Glutamatergic neuron (in vitro differentiated cells): ENCODE measurements at regions not wholly inside any gene's neighbourhood (a gene's known extent, or its start where the extent isn't known, plus 50 kb on each side); places are given as distances from the start of the nearest gene placed in this dataset.

Experiments
- DNase-seq: peaks from one replicate; pipeline ENCODE4 v3.0.0; 2022
- H3K27ac Mint-ChIP-seq: one replicate; pipeline ENCODE4 v1.8.0; 2020; ENCODE audit warnings: mild to moderate bottlenecking, mixed read lengths, inconsistent platforms; ENCODE audit not compliant: unreplicated experiment
- H3K27me3 Mint-ChIP-seq: one replicate; pipeline ENCODE4 v1.8.0; 2020; ENCODE audit warnings: mild to moderate bottlenecking, moderate library complexity, mixed read lengths, inconsistent platforms; ENCODE audit not compliant: unreplicated experiment
- H3K36me3 Mint-ChIP-seq: one replicate; pipeline ENCODE4 v1.8.0; 2020; ENCODE audit warnings: mild to moderate bottlenecking, mixed read lengths, inconsistent platforms; ENCODE audit not compliant: unreplicated experiment
- H3K4me1 Mint-ChIP-seq: one replicate; pipeline ENCODE4 v1.8.0; 2020; ENCODE audit warnings: mild to moderate bottlenecking, low read depth, mixed read lengths, inconsistent platforms; ENCODE audit not compliant: unreplicated experiment
- H3K4me3 Mint-ChIP-seq: one replicate; pipeline ENCODE4 v1.8.0; 2020; ENCODE audit warnings: mild to moderate bottlenecking, mixed read lengths, inconsistent platforms; ENCODE audit not compliant: unreplicated experiment
- H3K9me3 Mint-ChIP-seq: one replicate; pipeline ENCODE4 v1.8.0; 2020; ENCODE audit warnings: mild to moderate bottlenecking, moderate library complexity, mixed read lengths, inconsistent platforms; ENCODE audit not compliant: unreplicated experiment
- TF ChIP-seq, protein P1 (sequence below): fragments of 200-600 bp; sonication (generic); IDR thresholded peaks from one replicate; pipeline ENCODE4 v1.5.0; 2021; ENCODE audit not compliant: partially characterized antibody, unreplicated experiment

DNA sequence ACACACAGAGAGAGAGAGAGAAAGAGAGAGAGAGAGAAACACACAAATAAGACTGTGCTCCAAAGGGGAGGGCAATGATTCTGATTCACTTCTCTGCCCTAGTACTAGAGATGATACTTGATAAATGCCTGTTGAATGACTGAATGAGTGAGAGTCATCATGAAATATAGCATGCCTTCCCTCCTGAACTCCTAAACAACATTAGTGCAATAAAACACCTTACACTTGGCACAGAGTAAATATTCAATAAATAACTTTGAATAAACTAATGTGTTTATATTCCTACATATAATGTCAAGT, 511.2 kb upstream of the RAG2 start:
- Mint-ChIP-seq H3K27ac (peak overlapping the region; percentile 30), H3K4me1 (peaks cover 22% of the 10 kb centered on the region), H3K36me3 (no peaks in the 10 kb centered on the region), H3K27me3 (peaks cover 2% of the 10 kb centered on the region), H3K9me3 (peaks cover 11% of the 10 kb centered on the region), H3K4me3 (no peak overlapping the region)
- no peak for DNase-seq
- TF ChIP-seq, protein P1, sequence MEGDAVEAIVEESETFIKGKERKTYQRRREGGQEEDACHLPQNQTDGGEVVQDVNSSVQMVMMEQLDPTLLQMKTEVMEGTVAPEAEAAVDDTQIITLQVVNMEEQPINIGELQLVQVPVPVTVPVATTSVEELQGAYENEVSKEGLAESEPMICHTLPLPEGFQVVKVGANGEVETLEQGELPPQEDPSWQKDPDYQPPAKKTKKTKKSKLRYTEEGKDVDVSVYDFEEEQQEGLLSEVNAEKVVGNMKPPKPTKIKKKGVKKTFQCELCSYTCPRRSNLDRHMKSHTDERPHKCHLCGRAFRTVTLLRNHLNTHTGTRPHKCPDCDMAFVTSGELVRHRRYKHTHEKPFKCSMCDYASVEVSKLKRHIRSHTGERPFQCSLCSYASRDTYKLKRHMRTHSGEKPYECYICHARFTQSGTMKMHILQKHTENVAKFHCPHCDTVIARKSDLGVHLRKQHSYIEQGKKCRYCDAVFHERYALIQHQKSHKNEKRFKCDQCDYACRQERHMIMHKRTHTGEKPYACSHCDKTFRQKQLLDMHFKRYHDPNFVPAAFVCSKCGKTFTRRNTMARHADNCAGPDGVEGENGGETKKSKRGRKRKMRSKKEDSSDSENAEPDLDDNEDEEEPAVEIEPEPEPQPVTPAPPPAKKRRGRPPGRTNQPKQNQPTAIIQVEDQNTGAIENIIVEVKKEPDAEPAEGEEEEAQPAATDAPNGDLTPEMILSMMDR: no peak

- TF ChIP-seq, protein P1: no peak
- Mint-ChIP-seq H3K9me3 (peaks cover 11% of the 10 kb centered on the region), H3K27ac (peak overlapping the region; percentile 30), H3K4me3 (no peak overlapping the region), H3K36me3 (no peaks in the 10 kb centered on the region), H3K27me3 (peaks cover 2% of the 10 kb centered on the region), H3K4me1 (peaks cover 17% of the 10 kb centered on the region)
- peak; percentile 19 for DNase-seq
Measured at GRCh38 chr11:37108436-37109285, 510.6 kb upstream of the RAG2 start.

DNA sequence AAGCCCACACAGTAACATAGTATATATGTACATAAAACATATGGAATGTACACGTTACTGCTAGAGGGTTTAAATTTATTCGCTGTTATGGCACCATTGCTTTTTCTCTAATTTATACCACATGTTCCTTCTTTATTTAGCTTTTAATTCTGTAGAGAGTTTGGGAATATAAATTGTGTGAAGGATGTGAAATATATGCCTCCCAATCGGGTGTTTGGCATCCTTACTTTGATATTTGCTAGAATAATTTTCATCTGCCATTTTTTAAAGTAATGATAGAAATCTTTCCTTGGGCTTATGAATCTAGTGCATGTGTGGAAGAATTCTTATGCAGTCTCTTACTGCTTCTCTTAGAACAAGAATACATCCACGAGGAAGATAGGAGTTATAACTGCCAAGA, 509.8 kb upstream of the RAG2 start:
- TF ChIP-seq, protein P1: no peak
- peaks cover 2% of the 10 kb centered on the region for H3K27me3 Mint-ChIP-seq
- no peaks in the 10 kb centered on the region for H3K36me3 Mint-ChIP-seq
- no peak overlapping the region for H3K4me3 Mint-ChIP-seq
- peaks cover 17% of the 10 kb centered on the region for H3K4me1 Mint-ChIP-seq
- no peak for DNase-seq
- peaks cover 11% of the 10 kb centered on the region for H3K9me3 Mint-ChIP-seq
- no peak overlapping the region for H3K27ac Mint-ChIP-seq

DNA sequence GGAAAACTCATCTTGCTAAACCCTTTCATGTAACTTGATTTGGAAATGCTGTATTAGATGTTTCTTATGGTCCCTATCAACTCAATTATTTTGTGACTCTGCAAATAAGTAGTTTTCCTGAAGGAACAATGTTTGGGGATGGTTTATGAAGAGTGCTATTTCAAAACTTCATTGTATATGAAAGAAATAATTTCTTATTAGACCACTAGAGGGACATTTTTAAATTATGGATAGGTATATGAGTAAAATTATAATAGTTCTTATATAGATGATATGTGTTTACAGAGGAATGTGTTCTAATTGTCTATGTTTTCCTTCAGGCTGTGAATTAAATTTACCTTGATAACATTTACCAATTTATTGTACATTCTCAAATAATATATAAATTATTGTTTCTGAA, 509.4 kb upstream of the RAG2 start:
- no peaks in the 10 kb centered on the region for H3K27me3 Mint-ChIP-seq
- H3K4me3 Mint-ChIP-seq: no peak overlapping the region
- peaks cover 13% of the 10 kb centered on the region for H3K9me3 Mint-ChIP-seq
- H3K4me1 Mint-ChIP-seq: peaks cover 17% of the 10 kb centered on the region
- TF ChIP-seq, protein P1: peak; percentile 46
- peaks cover 3% of the 10 kb centered on the region for H3K36me3 Mint-ChIP-seq
- H3K27ac Mint-ChIP-seq: no peak overlapping the region
- no peak for DNase-seq

DNA sequence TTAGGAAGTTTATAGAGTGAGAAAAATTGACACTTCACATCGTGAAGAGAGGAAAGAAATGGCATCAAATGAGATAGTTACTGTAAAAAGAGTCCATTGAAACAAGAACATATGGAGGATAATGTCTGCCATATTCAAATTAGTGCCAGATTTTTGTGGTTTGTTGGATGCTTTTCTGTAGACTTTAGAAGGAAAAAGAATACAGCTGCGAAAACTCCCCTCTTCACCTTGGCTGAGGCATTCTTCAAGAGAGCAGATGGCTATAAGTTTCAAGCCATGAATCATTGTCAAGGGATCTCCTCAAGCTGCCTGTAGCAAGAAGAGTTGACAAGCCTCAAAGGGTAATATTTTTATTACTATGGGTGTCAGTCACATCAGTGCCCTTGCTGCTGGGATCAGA, 507.4 kb upstream of the RAG2 start:
- TF ChIP-seq, protein P1: no peak
- Mint-ChIP-seq H3K36me3 (peaks cover 7% of the 10 kb centered on the region), H3K27me3 (no peaks in the 10 kb centered on the region)

More for the DNA sequence above, 507.4 kb upstream of the RAG2 start:
- no peak for DNase-seq
- H3K9me3 Mint-ChIP-seq: peaks cover 12% of the 10 kb centered on the region
- no peak overlapping the region for H3K27ac Mint-ChIP-seq
- H3K4me3 Mint-ChIP-seq: no peak overlapping the region
- peaks cover 12% of the 10 kb centered on the region for H3K4me1 Mint-ChIP-seq
